Spleen (tissue), 7 donors: ENCODE measurements at regions not wholly inside any gene's neighbourhood (a gene's known extent, or its start where the extent isn't known, plus 50 kb on each side); places are given as distances from the start of the nearest gene placed in this dataset.

Experiments used
- POLR2A ChIP-seq, 3 donors: fragments of 450-650 bp; IDR thresholded peaks; one replicate each; pipeline ENCODE4 v1.5.1; 2017; ENCODE audit warnings: antibody characterized with exemption in 3 of 3, mild to moderate bottlenecking in 1 of 3
- POLR2AphosphoS5 ChIP-seq, 3 donors: sonication (generic); formaldehyde crosslinking; IDR thresholded peaks; one replicate each; pipeline ENCODE4 v1.5.1; 2017; ENCODE audit warnings: antibody characterized with exemption in 3 of 3
- TF ChIP-seq, protein P1 (sequence below), 11 experiments: fragments of 200-600 bp in 7 of 11; fragments of 450-650 bp in 4 of 11; sonication (generic) in 4 of 11; IDR thresholded peaks in 8 of 11; conservative IDR thresholded peaks in 3 of 11; 1 replicate in 7 of 11; 2 replicates in 4 of 11; pipeline versions ENCODE4 v1.4.0 to v1.8.0; 2016 to 2021; ENCODE audit warnings: antibody characterized with exemption in 11 of 11, inconsistent platforms in 4 of 11, mild to moderate bottlenecking in 1 of 11
- donor health status: DM: no; HTN: no; CAD: no; lungs with moderate emphysema.
- donor health status: DM: no; HTN: no; CAD: no.
- donor health status: DM: no; HTN: no; CAD: no.

DNA sequence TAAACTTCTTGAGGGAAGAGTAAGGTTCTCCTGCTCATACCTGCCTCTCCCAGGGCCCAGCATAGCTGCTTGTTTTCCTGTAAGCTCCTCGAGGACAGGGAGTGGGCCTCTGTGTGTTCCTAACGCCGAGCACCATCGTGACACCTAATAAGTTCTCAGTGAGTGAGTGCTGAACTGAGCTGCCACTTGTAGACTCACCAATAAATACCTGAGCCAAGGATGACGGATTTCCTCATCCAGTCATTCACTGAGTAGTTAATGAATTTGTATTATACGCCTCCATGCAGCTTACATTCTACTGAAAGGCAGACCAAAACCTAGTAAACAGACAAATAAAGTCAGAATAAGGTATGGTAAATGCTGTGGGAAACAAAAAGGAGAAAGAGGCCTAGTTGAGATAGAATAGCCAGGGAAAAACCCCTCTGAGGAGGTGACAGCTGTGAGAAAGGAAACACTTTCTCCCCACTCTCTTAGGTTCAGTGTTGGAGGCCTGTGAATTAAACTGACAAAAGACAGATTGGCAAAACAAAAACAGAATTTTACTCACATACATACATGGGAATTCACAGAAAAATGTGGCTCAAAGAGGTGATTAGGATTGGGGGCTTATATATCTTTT, 138.6 kb downstream of the B3GNT2 start:
- TF ChIP-seq, protein P1, sequence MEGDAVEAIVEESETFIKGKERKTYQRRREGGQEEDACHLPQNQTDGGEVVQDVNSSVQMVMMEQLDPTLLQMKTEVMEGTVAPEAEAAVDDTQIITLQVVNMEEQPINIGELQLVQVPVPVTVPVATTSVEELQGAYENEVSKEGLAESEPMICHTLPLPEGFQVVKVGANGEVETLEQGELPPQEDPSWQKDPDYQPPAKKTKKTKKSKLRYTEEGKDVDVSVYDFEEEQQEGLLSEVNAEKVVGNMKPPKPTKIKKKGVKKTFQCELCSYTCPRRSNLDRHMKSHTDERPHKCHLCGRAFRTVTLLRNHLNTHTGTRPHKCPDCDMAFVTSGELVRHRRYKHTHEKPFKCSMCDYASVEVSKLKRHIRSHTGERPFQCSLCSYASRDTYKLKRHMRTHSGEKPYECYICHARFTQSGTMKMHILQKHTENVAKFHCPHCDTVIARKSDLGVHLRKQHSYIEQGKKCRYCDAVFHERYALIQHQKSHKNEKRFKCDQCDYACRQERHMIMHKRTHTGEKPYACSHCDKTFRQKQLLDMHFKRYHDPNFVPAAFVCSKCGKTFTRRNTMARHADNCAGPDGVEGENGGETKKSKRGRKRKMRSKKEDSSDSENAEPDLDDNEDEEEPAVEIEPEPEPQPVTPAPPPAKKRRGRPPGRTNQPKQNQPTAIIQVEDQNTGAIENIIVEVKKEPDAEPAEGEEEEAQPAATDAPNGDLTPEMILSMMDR (IDR thresholded peaks at IDR 0.05 in 8 of 11, conservative IDR thresholded peaks at IDR 0.05 in 3 of 11), result no peak
- TF ChIP-seq POLR2A (IDR thresholded peaks at IDR 0.05) (no peak), POLR2AphosphoS5 (IDR thresholded peaks at IDR 0.05) (no peak)
